ENCODE measurements at regions not wholly inside any gene's neighbourhood (a gene's known extent, or its start where the extent isn't known, plus 50 kb on each side); places are given as distances from the start of the nearest gene placed in this dataset.

- FAIRE-seq (no peak), DNase-seq (ENCODE audit: low spot score) (no peak)
Measured at GRCh38 chr1:232287676-232288569, 342.0 kb downstream of the SIPA1L2 start.

DNA sequence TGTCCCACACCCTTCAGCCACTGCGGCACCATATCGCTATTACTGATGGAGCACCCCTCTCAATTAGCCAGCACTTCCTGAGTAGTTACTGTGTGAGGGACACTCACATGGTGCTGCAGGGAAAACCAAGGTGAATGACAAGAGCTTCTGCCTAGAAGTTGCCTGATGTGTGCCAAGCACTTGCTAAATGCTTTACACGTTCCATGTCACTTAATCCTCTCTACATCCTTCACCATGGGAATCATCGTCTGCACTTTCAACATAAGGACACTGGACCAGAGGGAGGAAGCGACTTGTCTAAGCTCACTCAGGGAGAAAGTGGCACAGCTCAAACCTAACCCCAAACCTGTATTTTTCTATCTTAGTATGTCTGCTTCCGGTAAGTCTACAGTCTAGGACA lies 344.8 kb downstream of the SIPA1L2 start:
- DNase-seq (ENCODE audit: low spot score) (no peak), FAIRE-seq (no peak)

DNA sequence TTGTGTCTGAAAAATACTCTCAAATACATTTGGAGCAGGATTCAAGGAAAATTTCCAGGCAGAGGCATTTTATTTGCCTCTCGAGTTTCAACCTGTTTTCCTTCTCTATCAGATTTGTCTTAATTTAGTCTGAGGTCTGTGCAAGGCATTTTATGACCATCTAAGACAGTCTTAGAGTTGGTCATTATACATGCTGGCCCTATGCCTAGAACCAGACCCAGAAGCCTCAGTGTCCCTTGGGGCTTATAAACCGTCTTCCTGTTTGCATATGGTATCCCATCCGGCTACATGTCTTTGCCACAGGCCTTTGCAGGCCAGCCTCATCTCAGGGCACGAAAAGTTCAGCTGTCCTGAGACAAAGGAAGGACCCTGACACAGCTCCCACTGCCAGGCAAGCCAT lies 346.1 kb downstream of the SIPA1L2 start:
- DNase-seq (ENCODE audit: low spot score) (no peak), FAIRE-seq (no peak)

DNA sequence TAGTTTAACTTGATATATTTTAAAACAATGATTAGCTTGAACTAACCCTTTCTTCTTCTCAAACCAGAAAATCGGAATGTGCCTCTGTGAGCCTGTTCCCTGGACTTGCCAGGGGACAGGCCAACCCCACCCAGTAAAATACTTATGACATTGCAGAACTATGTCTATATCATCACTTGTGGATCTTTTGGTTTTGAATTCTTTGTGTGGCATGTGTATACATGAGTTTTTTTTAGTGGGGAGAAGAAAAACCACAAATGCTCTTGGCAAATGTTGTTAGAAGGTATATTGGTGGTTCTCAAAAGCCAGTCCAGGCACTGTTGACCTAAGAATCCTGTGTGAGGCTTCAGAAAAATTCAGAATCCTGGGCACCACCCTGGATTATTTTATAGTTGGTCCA lies 347.4 kb downstream of the SIPA1L2 start:
- FAIRE-seq, result no peak
- DNase-seq (ENCODE audit: low spot score), result no peak

DNA sequence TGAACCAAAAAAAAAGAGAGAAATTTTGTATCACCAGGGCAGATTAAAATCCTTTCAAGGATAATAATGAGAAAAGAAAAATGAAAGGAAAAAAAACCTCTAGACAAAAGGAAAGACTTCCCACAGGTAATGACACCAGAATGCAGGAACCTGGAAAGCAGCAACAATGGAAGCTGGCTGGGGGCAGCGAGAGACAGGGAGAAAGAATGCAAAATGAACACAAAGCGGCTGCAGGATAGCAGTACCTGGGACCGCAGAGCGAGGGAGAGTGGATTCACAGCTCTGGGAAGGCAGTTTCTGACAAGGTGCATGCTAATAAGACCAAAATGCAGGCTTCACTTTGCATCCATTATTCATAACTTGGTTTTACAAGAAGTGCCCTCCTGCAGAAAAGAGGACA lies 349.0 kb downstream of the SIPA1L2 start:
- FAIRE-seq (no peak), DNase-seq (ENCODE audit: low spot score) (no peak)

DNA sequence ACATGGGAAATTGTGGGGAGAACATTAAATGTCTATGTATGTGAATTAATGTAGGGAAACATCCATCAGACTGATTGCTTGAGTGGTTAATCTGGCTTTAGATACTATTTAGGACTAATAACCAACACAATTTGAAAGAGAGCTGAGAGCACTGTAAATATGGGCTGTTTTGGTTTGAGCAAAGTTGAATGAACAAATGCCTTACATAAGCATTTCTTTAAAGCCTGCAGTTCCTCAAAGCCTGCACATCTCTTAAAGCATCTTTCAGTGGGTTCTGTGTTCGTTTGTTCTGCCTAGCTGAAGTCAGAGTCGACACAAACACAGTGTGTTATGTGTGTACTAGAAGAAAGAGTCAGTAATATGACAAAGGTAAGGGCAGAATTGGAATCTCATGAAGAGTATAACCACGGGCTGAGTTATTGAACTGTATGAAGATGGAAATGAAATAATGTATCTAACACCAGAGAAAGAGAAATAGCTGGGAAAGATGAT lies 350.0 kb downstream of the SIPA1L2 start:
- DNase-seq (ENCODE audit: low spot score) (no peak), FAIRE-seq (no peak)

GRCh38 chr1:232278925-232279324 lies 351.0 kb downstream of the SIPA1L2 start:
- FAIRE-seq, result no peak
- DNase-seq (ENCODE audit: low spot score), result no peak

- no peak for FAIRE-seq
- DNase-seq (ENCODE audit: low spot score), result no peak
Measured at GRCh38 chr1:232276651-232277050, 353.3 kb downstream of the SIPA1L2 start.

- FAIRE-seq (no peak), DNase-seq (ENCODE audit: low spot score) (no peak)
Measured at GRCh38 chr1:232274999-232275710, 354.8 kb downstream of the SIPA1L2 start.

- FAIRE-seq, result no peak
- no peak for DNase-seq (ENCODE audit: low spot score)
Measured at GRCh38 chr1:232274236-232274855, 355.6 kb downstream of the SIPA1L2 start.

DNA sequence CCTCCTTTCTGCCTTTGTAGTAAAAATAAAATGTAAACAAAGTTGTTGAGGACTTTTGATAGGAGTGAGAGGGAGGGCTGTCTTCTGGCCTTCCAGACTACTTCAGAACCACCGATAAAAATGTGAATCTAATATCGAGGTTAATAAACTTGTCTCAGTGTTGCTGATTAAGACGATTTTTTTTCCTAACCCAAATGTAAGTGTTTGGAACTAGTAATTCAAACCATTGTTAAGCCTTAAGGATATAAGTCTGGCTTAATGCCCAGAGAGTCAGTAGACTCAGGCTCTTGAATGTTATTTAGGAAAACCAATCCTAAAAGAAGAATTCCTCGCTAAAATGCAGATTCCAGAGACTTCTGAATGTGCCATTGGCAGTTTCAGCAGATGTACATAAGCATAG lies 356.9 kb downstream of the SIPA1L2 start:
- FAIRE-seq, result no peak
- no peak for DNase-seq (ENCODE audit: low spot score)

- DNase-seq (ENCODE audit: low spot score), result no peak
- FAIRE-seq, result no peak
Measured at GRCh38 chr1:232271991-232272589, 357.8 kb downstream of the SIPA1L2 start.

DNA sequence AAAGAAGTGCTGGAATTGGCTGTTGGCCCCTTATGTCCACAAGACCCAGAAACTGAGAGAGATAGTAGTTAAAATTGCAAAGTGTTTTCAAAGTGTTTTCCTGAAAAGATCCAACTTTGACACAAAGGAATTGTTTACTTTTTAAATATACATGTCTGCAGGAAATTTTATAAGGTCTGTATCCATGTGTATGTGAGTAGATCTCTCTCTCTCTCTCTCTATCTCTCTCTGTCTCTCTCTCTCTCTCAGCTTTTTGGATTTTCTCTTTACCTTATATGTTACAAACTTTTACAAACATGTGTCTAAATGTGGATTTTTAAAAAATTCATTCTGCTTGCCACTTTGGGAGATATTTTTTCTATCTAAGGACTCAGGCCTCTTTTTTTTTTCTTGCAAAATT lies 358.6 kb downstream of the SIPA1L2 start:
- DNase-seq (ENCODE audit: low spot score) (no peak), FAIRE-seq (no peak)

DNA sequence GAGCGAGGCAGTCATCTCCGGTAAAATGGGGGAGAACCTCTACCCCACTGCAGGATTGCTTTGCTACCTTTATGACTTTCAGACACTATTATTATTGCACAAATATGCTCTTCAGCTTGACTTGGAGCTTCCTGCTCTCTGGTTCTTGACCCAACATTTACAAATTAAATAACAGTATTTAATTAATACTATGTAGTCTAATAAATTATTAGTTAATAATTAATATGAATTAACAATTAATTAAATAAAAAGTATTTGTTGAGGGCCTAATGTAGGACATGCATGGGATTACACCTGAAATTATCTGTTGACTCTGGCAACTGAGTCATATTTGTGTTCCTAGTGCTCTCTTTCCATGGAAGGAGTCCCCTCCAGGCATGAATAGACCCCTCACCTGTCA lies 359.9 kb downstream of the SIPA1L2 start:
- no peak for FAIRE-seq

GRCh38 chr1:232267837-232268598 lies 361.9 kb downstream of the SIPA1L2 start:
- no peak for FAIRE-seq
- DNase-seq (ENCODE audit: low spot score), result no peak

More for the DNA sequence above, 359.9 kb downstream of the SIPA1L2 start:
- no peak for DNase-seq (ENCODE audit: low spot score)

DNA sequence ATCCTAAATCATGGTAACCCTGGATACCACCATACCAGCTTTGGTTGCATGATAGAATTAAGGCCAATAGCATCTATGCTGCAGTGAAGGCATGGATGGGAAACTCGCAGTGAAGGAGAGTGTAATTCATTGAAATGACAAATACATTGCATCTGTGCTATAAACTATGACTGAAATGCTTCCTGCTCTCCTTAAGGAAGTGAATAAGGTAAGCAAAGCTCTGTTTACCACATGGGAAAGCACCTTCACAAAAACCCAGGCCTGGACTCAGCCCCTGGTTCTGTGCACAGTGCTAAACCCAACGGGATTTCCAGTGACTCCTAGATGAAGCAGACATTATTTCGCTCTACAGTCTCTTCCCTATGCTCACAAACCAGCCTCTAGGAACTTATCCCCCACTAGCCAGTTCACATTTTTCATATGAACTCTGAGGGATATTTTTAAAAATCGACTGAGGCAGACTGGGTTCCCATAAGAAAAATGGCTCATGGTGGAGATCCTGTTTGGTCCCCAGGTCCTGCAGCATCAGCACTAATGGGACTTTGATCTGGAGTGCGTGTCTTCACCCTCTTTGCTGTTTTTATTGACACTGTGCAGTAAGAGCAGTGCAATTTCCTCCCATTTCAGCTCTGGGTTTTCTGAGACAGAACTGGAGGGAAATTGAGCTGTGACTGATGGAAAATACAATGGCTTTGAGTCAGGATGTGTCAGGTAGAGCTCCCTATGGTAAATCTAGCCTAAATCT lies 362.7 kb downstream of the SIPA1L2 start:
- FAIRE-seq (no peak), DNase-seq (ENCODE audit: low spot score) (no peak)

DNA sequence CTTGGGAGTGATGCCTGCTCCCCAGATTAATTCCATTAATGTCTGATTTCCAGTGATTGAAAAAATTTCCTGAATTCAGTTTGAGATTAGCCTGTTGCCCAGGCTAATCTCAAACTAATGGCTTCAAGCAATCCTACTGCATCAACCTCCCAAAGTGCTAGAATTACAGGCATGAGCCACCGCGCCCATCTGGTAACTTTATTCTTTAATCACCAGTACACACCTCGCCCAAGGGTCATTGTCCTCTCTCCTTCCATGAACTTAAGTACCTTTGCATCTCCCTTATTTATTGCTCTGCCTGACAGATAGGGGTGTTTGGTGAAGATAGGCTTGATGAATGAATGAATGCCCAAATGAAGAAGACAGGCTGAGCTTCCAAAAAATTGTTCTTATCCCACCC lies 366.5 kb downstream of the SIPA1L2 start:
- DNase-seq (ENCODE audit: low spot score), result no peak

GRCh38 chr1:232262991-232263390 lies 366.9 kb downstream of the SIPA1L2 start:
- DNase-seq (ENCODE audit: low spot score) (no peak), FAIRE-seq (no peak)

More for the DNA sequence above, 366.5 kb downstream of the SIPA1L2 start:
- no peak for FAIRE-seq

- FAIRE-seq, result no peak
Measured at GRCh38 chr1:232260861-232261260, 369.1 kb downstream of the SIPA1L2 start.

DNA sequence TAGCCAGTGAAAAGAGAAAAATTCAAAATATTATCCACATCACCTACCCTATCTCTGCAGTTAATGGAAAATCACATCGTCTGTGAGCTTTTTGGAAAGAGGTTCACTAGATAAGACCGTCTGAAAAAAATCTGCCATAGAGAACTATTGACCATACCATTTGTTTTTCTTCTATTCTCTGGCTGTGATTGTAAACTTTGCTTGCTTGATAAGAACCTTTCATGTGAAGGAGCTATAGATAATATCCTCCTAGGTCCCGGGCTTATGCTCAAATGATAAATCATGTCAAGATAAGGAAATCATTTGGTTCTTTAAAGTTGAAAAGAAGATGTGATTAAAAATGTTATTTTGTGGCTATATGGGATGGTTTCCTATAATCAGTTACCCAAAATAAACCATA lies 369.9 kb downstream of the SIPA1L2 start:
- FAIRE-seq (no peak), DNase-seq (ENCODE audit: low spot score) (no peak)

More at GRCh38 chr1:232260861-232261260, 369.1 kb downstream of the SIPA1L2 start:
- DNase-seq (ENCODE audit: low spot score), result no peak

Data from RCC 7860 (cell line).